Stimulated activated naive CD8-positive, alpha-beta T cell treated with anti-CD3 and anti-CD28 coated beads, Interleukin-15, amount 100 ng/mL, for 72 hours (primary cell): ENCODE measurements at regions not wholly inside any gene's neighbourhood (a gene's known extent, or its start where the extent isn't known, plus 50 kb on each side); places are given as distances from the start of the nearest gene placed in this dataset.
A peak's percentile ranks its signal among the peaks of the same experiment; 100 is the strongest.
"Not testable (repeated sequence)": the region's sequence is repeated elsewhere in the genome, so short reads cannot be mapped to it uniquely, and the experiment has no call there.

Experiments
- ATAC-seq: fragments of 150-1000 bp; cut with Tn5 transposase; 2 replicates; pipeline ENCODE4 v1.10.0; 2021; ENCODE audit warnings: mild to moderate bottlenecking, moderate library complexity
- DNase-seq, 2 donors: peaks; one replicate each; pipeline ENCODE4 v3.0.0; 2021 to 2022
- H3K27ac Mint-ChIP-seq, 2 donors: one replicate each; pipeline ENCODE4 v1.8.0; 2022; ENCODE audit warnings: mild to moderate bottlenecking in 2 of 2, mixed read lengths in 2 of 2, moderate library complexity in 2 of 2
- H3K27me3 Mint-ChIP-seq: one replicate; pipeline ENCODE4 v1.8.0; 2022; ENCODE audit warnings: mixed read lengths
- H3K4me1 Mint-ChIP-seq: one replicate; pipeline ENCODE4 v1.8.0; 2022; ENCODE audit warnings: mild to moderate bottlenecking, mixed read lengths
- H3K4me3 Mint-ChIP-seq, 2 donors: one replicate each; pipeline ENCODE4 v1.8.0; 2022; ENCODE audit warnings: mild to moderate bottlenecking in 2 of 2, mixed read lengths in 2 of 2, moderate library complexity in 1 of 2
- H3K9me3 Mint-ChIP-seq, 2 donors: one replicate each; pipeline ENCODE4 v1.8.0; 2022; ENCODE audit warnings: mixed read lengths in 2 of 2

- H3K27ac Mint-ChIP-seq, DNase-seq, H3K9me3 Mint-ChIP-seq, H3K4me3 Mint-ChIP-seq, H3K27me3 Mint-ChIP-seq, H3K4me1 Mint-ChIP-seq, ATAC-seq: not testable (repeated sequence)
Measured at GRCh38 chr3:69657030-69657429, 82.2 kb upstream of the MITF start.

- no peak for ATAC-seq
- peak overlapping the region in 1 of 2 donors; percentile 48 for H3K27ac Mint-ChIP-seq
- H3K9me3 Mint-ChIP-seq: no peaks in the 10 kb centered on the region
- H3K27me3 Mint-ChIP-seq: no peaks in the 10 kb centered on the region
- no peak overlapping the region for H3K4me3 Mint-ChIP-seq
- DNase-seq: no peak
- no peaks in the 10 kb centered on the region for H3K4me1 Mint-ChIP-seq
Measured at GRCh38 chr3:69651765-69652164, 87.5 kb upstream of the MITF start.

- no peak for ATAC-seq
- no peak for DNase-seq
- Mint-ChIP-seq H3K27ac (no peak overlapping the region), H3K9me3 (no peaks in the 10 kb centered on the region), H3K4me3 (no peak overlapping the region), H3K27me3 (no peaks in the 10 kb centered on the region), H3K4me1 (no peaks in the 10 kb centered on the region)
Measured at GRCh38 chr3:69650066-69650419, 89.2 kb upstream of the MITF start.

GRCh38 chr3:69649120-69650065 lies 89.9 kb upstream of the MITF start:
- DNase-seq (no peak), ATAC-seq (no peak)
- H3K27ac Mint-ChIP-seq: no peak overlapping the region
- H3K4me3 Mint-ChIP-seq: no peak overlapping the region
- no peaks in the 10 kb centered on the region for H3K27me3 Mint-ChIP-seq
- H3K4me1 Mint-ChIP-seq: no peaks in the 10 kb centered on the region
- no peaks in the 10 kb centered on the region for H3K9me3 Mint-ChIP-seq

- no peak for ATAC-seq
- Mint-ChIP-seq H3K4me3 (no peak overlapping the region), H3K27ac (no peak overlapping the region), H3K27me3 (no peaks in the 10 kb centered on the region), H3K9me3 (no peaks in the 10 kb centered on the region), H3K4me1 (no peaks in the 10 kb centered on the region)
- no peak for DNase-seq
Measured at GRCh38 chr3:69648126-69648525, 91.1 kb upstream of the MITF start.

GRCh38 chr3:69647511-69648110 lies 91.7 kb upstream of the MITF start:
- DNase-seq: no peak
- no peaks in the 10 kb centered on the region for H3K9me3 Mint-ChIP-seq
- H3K27ac Mint-ChIP-seq: no peak overlapping the region
- H3K27me3 Mint-ChIP-seq: no peaks in the 10 kb centered on the region
- no peak overlapping the region for H3K4me3 Mint-ChIP-seq
- ATAC-seq: no peak
- no peaks in the 10 kb centered on the region for H3K4me1 Mint-ChIP-seq

- H3K27ac Mint-ChIP-seq: no peak overlapping the region
- ATAC-seq (no peak), DNase-seq (no peak)
- H3K27me3 Mint-ChIP-seq: no peaks in the 10 kb centered on the region
- H3K9me3 Mint-ChIP-seq: no peaks in the 10 kb centered on the region
- H3K4me3 Mint-ChIP-seq: no peak overlapping the region
- no peaks in the 10 kb centered on the region for H3K4me1 Mint-ChIP-seq
Measured at GRCh38 chr3:69647081-69647480, 92.2 kb upstream of the MITF start.

GRCh38 chr3:69646287-69647067 lies 92.8 kb upstream of the MITF start:
- H3K4me3 Mint-ChIP-seq: no peak overlapping the region
- H3K9me3 Mint-ChIP-seq: no peaks in the 10 kb centered on the region
- no peaks in the 10 kb centered on the region for H3K27me3 Mint-ChIP-seq
- no peak overlapping the region for H3K27ac Mint-ChIP-seq
- ATAC-seq (no peak), DNase-seq (no peak)
- H3K4me1 Mint-ChIP-seq: no peaks in the 10 kb centered on the region

- no peak overlapping the region for H3K4me3 Mint-ChIP-seq
- no peak for ATAC-seq
- H3K27me3 Mint-ChIP-seq: no peaks in the 10 kb centered on the region
- H3K27ac Mint-ChIP-seq: no peak overlapping the region
- no peaks in the 10 kb centered on the region for H3K4me1 Mint-ChIP-seq
- no peak for DNase-seq
- no peaks in the 10 kb centered on the region for H3K9me3 Mint-ChIP-seq
Measured at GRCh38 chr3:69642606-69643005, 96.7 kb upstream of the MITF start.

- no peak for ATAC-seq
- Mint-ChIP-seq H3K9me3 (peaks cover 0 to 5% of the 10 kb centered on the region in 2 donors), H3K27ac (no peak overlapping the region), H3K27me3 (no peaks in the 10 kb centered on the region), H3K4me1 (no peaks in the 10 kb centered on the region), H3K4me3 (no peak overlapping the region)
- DNase-seq: no peak
Measured at GRCh38 chr3:69639851-69640250, 99.4 kb upstream of the MITF start.

- no peak overlapping the region for H3K4me3 Mint-ChIP-seq
- H3K4me1 Mint-ChIP-seq: no peaks in the 10 kb centered on the region
- ATAC-seq: no peak
- no peak overlapping the region for H3K27ac Mint-ChIP-seq
- H3K9me3 Mint-ChIP-seq: peaks cover 11 to 57% of the 10 kb centered on the region in 2 donors
- H3K27me3 Mint-ChIP-seq: no peaks in the 10 kb centered on the region
- no peak for DNase-seq
Measured at GRCh38 chr3:69628951-69629350, 110.3 kb upstream of the MITF start.

GRCh38 chr3:69613286-69613685 lies 126.0 kb upstream of the MITF start:
- DNase-seq (no peak), ATAC-seq (no peak)
- H3K4me1 Mint-ChIP-seq: no peaks in the 10 kb centered on the region
- no peak overlapping the region for H3K27ac Mint-ChIP-seq
- H3K4me3 Mint-ChIP-seq: no peak overlapping the region
- no peaks in the 10 kb centered on the region for H3K27me3 Mint-ChIP-seq
- peaks cover 14 to 24% of the 10 kb centered on the region in 2 donors for H3K9me3 Mint-ChIP-seq

GRCh38 chr3:69612791-69613190 lies 126.5 kb upstream of the MITF start:
- no peaks in the 10 kb centered on the region for H3K27me3 Mint-ChIP-seq
- no peak for ATAC-seq
- no peak for DNase-seq
- H3K4me3 Mint-ChIP-seq: no peak overlapping the region
- H3K9me3 Mint-ChIP-seq: peaks cover 14 to 24% of the 10 kb centered on the region in 2 donors
- H3K4me1 Mint-ChIP-seq: no peaks in the 10 kb centered on the region
- H3K27ac Mint-ChIP-seq: no peak overlapping the region

- H3K27me3 Mint-ChIP-seq, H3K27ac Mint-ChIP-seq, DNase-seq, ATAC-seq, H3K4me3 Mint-ChIP-seq, H3K4me1 Mint-ChIP-seq: not testable (repeated sequence)
- peaks cover 14 to 24% of the 10 kb centered on the region in 2 donors for H3K9me3 Mint-ChIP-seq
Measured at GRCh38 chr3:69609566-69609965, 129.7 kb upstream of the MITF start.

- ATAC-seq (no peak), DNase-seq (no peak)
- Mint-ChIP-seq H3K9me3 (peaks cover 14 to 24% of the 10 kb centered on the region in 2 donors), H3K27ac (no peak overlapping the region), H3K4me3 (no peak overlapping the region), H3K27me3 (no peaks in the 10 kb centered on the region), H3K4me1 (no peaks in the 10 kb centered on the region)
Measured at GRCh38 chr3:69607466-69608305, 131.6 kb upstream of the MITF start.
